ENCODE measurements at regions not wholly inside any gene's neighbourhood (a gene's known extent, or its start where the extent isn't known, plus 50 kb on each side); places are given as distances from the start of the nearest gene placed in this dataset.

DNA sequence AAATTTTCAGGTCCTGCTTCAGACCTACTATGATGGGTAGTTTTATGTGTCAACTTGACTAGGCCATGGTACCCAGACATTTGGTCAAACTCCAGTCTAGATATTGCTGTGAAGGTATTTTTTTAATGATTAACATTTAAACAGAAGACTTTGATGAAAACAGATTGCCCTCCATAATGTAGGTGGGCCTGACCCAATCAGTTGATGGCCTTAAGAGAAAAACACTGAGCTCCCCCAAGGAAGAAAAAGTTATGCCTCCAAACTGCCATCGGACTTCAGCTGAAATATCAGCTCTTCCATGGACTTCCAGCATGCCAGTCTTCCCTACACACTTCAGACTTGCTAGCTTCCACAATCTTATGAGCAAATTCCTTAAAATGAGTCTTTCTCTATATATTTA is 67.3 kb upstream of the TYRP1 start:
- peaks cover 12% of the 10 kb centered on the region for H3K9me3 Mint-ChIP-seq
- TF ChIP-seq, protein P1, sequence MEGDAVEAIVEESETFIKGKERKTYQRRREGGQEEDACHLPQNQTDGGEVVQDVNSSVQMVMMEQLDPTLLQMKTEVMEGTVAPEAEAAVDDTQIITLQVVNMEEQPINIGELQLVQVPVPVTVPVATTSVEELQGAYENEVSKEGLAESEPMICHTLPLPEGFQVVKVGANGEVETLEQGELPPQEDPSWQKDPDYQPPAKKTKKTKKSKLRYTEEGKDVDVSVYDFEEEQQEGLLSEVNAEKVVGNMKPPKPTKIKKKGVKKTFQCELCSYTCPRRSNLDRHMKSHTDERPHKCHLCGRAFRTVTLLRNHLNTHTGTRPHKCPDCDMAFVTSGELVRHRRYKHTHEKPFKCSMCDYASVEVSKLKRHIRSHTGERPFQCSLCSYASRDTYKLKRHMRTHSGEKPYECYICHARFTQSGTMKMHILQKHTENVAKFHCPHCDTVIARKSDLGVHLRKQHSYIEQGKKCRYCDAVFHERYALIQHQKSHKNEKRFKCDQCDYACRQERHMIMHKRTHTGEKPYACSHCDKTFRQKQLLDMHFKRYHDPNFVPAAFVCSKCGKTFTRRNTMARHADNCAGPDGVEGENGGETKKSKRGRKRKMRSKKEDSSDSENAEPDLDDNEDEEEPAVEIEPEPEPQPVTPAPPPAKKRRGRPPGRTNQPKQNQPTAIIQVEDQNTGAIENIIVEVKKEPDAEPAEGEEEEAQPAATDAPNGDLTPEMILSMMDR (IDR thresholded peaks at IDR 0.05), result no peak
- CTCF ChIA-PET, result no interaction called here
- no peak overlapping the region for H3K27ac Mint-ChIP-seq
- no peak overlapping the region for H3K4me3 Mint-ChIP-seq
- no peaks in the 10 kb centered on the region for H3K36me3 Mint-ChIP-seq (ENCODE audit: low read depth)
- no peak for DNase-seq
- intact Hi-C loops (cut with micrococcal nuclease), result no loop called here
- no peaks in the 10 kb centered on the region for H3K4me1 Mint-ChIP-seq (ENCODE audit: low read depth)
- H3K27me3 Mint-ChIP-seq, result no peaks in the 10 kb centered on the region
- ATAC-seq, result no peak
- POLR2A ChIA-PET, result no interaction called here

DNA sequence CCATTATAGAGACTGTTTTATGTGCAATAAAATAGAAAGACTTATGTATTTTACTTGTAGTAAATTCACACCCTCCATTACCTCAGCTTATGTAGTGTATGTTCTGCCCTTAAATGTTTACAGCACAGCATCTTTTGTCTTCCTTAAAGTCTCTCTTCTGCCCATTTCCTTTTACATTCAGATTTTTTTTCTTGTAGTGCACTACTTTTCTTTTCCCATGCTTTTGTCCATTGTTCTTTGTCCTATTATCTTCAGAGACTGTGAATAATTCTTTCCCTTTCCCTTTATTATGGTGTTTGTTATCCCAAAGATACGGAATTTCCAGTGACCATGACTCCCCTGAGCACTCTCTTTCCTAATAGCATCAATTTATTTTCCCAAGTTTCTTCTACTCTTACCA is 66.1 kb upstream of the TYRP1 start:
- H3K4me3 Mint-ChIP-seq, result no peak overlapping the region
- no peaks in the 10 kb centered on the region for H3K4me1 Mint-ChIP-seq (ENCODE audit: low read depth)
- no peaks in the 10 kb centered on the region for H3K27me3 Mint-ChIP-seq
- DNase-seq (no peak), ATAC-seq (no peak)
- POLR2A ChIA-PET, result no interaction called here
- intact Hi-C loops (cut with micrococcal nuclease), result no loop called here
- H3K9me3 Mint-ChIP-seq, result peaks cover 12% of the 10 kb centered on the region
- CTCF ChIA-PET, result no interaction called here
- TF ChIP-seq, protein P1 (IDR thresholded peaks at IDR 0.05), result no peak
- no peak overlapping the region for H3K27ac Mint-ChIP-seq
- no peaks in the 10 kb centered on the region for H3K36me3 Mint-ChIP-seq (ENCODE audit: low read depth)

GRCh38 chr9:12628546-12628945 is 64.6 kb upstream of the TYRP1 start:
- no peak for DNase-seq
- Mint-ChIP-seq H3K4me3 (no peak overlapping the region), H3K27ac (no peak overlapping the region), H3K9me3 (peaks cover 10% of the 10 kb centered on the region), H3K36me3 (ENCODE audit: low read depth) (no peaks in the 10 kb centered on the region), H3K4me1 (ENCODE audit: low read depth) (no peaks in the 10 kb centered on the region), H3K27me3 (no peaks in the 10 kb centered on the region)
- ChIA-PET CTCF (no interaction called here), POLR2A (no interaction called here)
- TF ChIP-seq, protein P1 (IDR thresholded peaks at IDR 0.05), result no peak
- no peak for ATAC-seq
- intact Hi-C loops (cut with micrococcal nuclease), result no loop called here

GRCh38 chr9:12629067-12629466 is 64.1 kb upstream of the TYRP1 start:
- intact Hi-C loops (cut with micrococcal nuclease), result no loop called here
- TF ChIP-seq, protein P1 (IDR thresholded peaks at IDR 0.05), result no peak
- CTCF ChIA-PET, result no interaction called here
- Mint-ChIP-seq H3K9me3 (peaks cover 14% of the 10 kb centered on the region), H3K27me3 (no peaks in the 10 kb centered on the region), H3K36me3 (ENCODE audit: low read depth) (no peaks in the 10 kb centered on the region), H3K27ac (no peak overlapping the region), H3K4me3 (no peak overlapping the region), H3K4me1 (ENCODE audit: low read depth) (no peaks in the 10 kb centered on the region)
- POLR2A ChIA-PET, result no interaction called here
- DNase-seq (no peak), ATAC-seq (no peak)

DNA sequence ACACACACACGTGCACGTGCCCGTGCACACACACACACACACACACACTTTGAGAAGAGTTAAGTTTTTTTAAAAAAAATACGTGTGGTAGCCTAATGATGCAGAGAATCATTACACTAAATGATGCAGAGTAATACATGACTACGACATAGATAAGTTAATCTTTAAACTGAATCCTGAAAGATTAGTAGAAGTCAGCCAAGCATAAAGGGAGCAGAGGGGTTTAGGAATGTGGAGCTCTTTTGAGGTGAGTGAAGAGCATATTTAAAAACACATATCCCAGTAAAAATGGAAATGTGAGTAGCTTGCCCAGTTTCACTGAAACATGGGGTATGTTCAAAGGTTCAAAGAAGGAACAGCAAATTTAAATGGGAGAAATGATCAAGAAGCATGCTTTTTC is 61.3 kb upstream of the TYRP1 start:
- ChIA-PET CTCF (interaction anchor here (1.6 kb wide), 1 partner anchor 10 kb away, joined by 4 read pairs; no protein-coding TSS in a partner anchor), POLR2A (no interaction called here)
- Mint-ChIP-seq H3K27me3 (no peaks in the 10 kb centered on the region), H3K27ac (no peak overlapping the region), H3K4me1 (ENCODE audit: low read depth) (no peaks in the 10 kb centered on the region), H3K4me3 (no peak overlapping the region), H3K36me3 (ENCODE audit: low read depth) (no peaks in the 10 kb centered on the region), H3K9me3 (peaks cover 22% of the 10 kb centered on the region)
- TF ChIP-seq, protein P1 (IDR thresholded peaks at IDR 0.05), result no peak
- ATAC-seq (no peak), DNase-seq (no peak)
- intact Hi-C loops (cut with micrococcal nuclease), result no loop called here

All from activated CD8-positive, alpha-beta T cell treated with anti-CD3 and anti-CD28 coated beads for 36 hours (primary cell).